ENCODE measurements at regions not wholly inside any gene's neighbourhood (a gene's known extent, or its start where the extent isn't known, plus 50 kb on each side); places are given as distances from the start of the nearest gene placed in this dataset.

DNA sequence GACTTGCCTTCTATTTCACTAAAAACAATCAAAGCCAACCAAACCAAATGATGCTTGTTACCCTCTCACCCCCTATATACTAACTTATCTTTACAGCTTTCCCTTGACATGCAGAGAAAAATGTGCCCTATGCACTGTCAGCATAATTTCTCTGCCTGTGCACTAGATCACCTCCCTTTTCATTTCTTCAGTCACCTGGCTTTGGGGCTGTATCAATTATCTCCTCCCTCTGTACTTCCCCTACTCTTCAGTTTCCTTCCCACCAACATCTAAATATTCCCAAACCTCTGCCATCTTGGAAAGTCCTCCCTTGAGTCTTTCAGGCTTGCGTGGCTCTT is 103.5 kb upstream of the TAPT1 start:
- TF ChIP-seq, protein P1, sequence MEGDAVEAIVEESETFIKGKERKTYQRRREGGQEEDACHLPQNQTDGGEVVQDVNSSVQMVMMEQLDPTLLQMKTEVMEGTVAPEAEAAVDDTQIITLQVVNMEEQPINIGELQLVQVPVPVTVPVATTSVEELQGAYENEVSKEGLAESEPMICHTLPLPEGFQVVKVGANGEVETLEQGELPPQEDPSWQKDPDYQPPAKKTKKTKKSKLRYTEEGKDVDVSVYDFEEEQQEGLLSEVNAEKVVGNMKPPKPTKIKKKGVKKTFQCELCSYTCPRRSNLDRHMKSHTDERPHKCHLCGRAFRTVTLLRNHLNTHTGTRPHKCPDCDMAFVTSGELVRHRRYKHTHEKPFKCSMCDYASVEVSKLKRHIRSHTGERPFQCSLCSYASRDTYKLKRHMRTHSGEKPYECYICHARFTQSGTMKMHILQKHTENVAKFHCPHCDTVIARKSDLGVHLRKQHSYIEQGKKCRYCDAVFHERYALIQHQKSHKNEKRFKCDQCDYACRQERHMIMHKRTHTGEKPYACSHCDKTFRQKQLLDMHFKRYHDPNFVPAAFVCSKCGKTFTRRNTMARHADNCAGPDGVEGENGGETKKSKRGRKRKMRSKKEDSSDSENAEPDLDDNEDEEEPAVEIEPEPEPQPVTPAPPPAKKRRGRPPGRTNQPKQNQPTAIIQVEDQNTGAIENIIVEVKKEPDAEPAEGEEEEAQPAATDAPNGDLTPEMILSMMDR (optimal IDR thresholded peaks at IDR 0.05 in 1 of 3, IDR thresholded peaks at IDR 0.05 in 1 of 3, conservative IDR thresholded peaks at IDR 0.05 in 1 of 3; ENCODE audit: extremely low read depth in 1 of 3, insufficient read depth in 2 of 3, low read length in 3 of 3): no peak
- no peak for TF ChIP-seq EZH2 (IDR thresholded peaks at IDR 0.05; ENCODE audit: low read length)
